ENCODE measurements at regions not wholly inside any gene's neighbourhood (a gene's known extent, or its start where the extent isn't known, plus 50 kb on each side); places are given as distances from the start of the nearest gene placed in this dataset.

DNA sequence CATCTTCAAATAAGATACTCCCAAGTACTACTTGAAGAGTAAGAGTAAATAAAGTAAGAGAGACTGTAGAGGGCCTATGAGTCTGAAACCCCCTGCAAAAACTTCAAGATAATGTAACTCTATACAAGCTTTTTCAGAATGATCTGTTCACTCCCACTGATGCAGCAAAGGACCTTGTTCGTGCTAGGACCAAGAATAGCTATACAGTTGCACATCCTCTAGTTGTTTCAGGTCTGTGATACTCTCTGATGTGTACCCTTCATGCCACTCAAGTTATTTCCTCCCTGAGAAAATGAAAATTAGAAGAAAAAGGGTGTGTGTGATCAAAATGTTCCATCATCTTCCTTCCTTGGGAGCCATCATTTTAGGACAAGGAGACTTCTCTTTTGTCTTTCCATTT is 204.4 kb downstream of the ALX1 start:
- Mint-ChIP-seq H3K27me3 (ENCODE audit: low read depth) (no peaks in the 10 kb centered on the region), H3K9me3 (no peaks in the 10 kb centered on the region), H3K4me3 (no peak overlapping the region), H3K27ac (ENCODE audit: unreplicated experiment) (no peak overlapping the region), H3K36me3 (ENCODE audit: low read depth) (no peaks in the 10 kb centered on the region), H3K4me1 (peaks cover 6% of the 10 kb centered on the region)
- DNase-seq (ENCODE audit: low read depth, low spot score), result no peak
- TF ChIP-seq, protein P1, sequence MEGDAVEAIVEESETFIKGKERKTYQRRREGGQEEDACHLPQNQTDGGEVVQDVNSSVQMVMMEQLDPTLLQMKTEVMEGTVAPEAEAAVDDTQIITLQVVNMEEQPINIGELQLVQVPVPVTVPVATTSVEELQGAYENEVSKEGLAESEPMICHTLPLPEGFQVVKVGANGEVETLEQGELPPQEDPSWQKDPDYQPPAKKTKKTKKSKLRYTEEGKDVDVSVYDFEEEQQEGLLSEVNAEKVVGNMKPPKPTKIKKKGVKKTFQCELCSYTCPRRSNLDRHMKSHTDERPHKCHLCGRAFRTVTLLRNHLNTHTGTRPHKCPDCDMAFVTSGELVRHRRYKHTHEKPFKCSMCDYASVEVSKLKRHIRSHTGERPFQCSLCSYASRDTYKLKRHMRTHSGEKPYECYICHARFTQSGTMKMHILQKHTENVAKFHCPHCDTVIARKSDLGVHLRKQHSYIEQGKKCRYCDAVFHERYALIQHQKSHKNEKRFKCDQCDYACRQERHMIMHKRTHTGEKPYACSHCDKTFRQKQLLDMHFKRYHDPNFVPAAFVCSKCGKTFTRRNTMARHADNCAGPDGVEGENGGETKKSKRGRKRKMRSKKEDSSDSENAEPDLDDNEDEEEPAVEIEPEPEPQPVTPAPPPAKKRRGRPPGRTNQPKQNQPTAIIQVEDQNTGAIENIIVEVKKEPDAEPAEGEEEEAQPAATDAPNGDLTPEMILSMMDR (conservative IDR thresholded peaks at IDR 0.05), result no peak

DNA sequence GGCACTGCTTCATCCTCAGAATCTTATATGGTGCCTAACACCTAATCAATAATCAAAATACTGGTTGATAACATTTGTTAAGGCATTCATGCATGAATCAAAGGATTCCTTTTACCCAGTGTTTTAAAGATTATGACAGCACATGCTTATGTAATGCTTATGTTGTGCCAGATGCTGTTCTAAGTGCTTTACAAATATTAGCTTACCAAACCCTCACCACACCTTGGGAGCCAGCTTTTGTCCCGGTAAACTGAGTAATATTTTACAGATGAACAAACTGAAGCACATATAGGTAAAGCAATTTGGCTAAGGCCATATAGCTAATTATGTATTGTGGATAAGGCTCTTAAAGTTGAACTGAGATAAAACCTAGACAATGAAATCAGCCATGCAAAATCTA is 209.2 kb downstream of the ALX1 start:
- Mint-ChIP-seq H3K27ac (ENCODE audit: unreplicated experiment) (no peak overlapping the region), H3K4me3 (no peak overlapping the region), H3K36me3 (ENCODE audit: low read depth) (peaks cover 3% of the 10 kb centered on the region), H3K9me3 (peaks cover 5% of the 10 kb centered on the region), H3K27me3 (ENCODE audit: low read depth) (no peaks in the 10 kb centered on the region), H3K4me1 (no peaks in the 10 kb centered on the region)
- DNase-seq (ENCODE audit: low read depth, low spot score), result no peak
- TF ChIP-seq, protein P1 (conservative IDR thresholded peaks at IDR 0.05), result no peak

DNA sequence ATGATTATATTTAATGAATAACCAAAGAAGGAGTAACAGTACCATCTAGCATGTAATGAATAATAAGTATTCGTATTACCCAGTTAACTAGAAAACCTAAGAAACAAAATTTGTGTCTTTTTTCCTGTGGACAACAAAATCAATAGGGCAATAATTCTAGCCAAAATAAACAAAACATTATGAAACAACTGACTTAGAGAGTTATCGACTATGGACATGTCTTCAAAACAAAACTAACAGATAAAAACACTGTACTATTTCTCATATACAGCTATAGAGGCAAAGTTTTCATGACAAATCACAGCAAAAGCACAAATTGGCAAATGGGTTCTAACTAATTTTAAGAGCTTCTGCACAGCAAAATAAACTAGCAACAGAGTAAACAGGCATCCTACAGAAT is 224.1 kb downstream of the ALX1 start:
- TF ChIP-seq, protein P1 (conservative IDR thresholded peaks at IDR 0.05), result no peak
- no peaks in the 10 kb centered on the region for H3K4me1 Mint-ChIP-seq
- no peaks in the 10 kb centered on the region for H3K36me3 Mint-ChIP-seq (ENCODE audit: low read depth)
- DNase-seq (ENCODE audit: low read depth, low spot score), result no peak
- no peak overlapping the region for H3K4me3 Mint-ChIP-seq
- H3K27ac Mint-ChIP-seq (ENCODE audit: unreplicated experiment), result no peak overlapping the region
- H3K9me3 Mint-ChIP-seq, result peaks cover 2% of the 10 kb centered on the region
- H3K27me3 Mint-ChIP-seq (ENCODE audit: low read depth), result no peaks in the 10 kb centered on the region

DNA sequence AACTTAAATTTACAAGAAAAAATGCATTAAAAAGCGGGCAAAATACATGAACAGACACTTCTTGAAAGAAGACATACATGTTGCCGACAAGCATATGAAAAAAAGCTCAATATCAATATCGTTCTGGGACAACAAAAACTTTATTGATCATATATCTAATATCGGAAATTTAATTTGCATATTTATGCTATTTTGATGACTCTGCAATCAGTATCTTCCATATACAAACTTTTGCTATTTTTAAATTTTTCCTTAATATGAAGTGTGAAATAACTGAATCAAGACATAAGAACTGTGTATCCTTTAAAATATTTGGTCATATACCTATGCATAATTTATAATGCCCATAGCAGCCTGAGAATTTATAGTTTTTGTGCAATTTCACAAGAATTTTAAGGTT is 224.6 kb downstream of the ALX1 start:
- Mint-ChIP-seq H3K9me3 (peaks cover 2% of the 10 kb centered on the region), H3K36me3 (ENCODE audit: low read depth) (no peaks in the 10 kb centered on the region), H3K4me3 (no peak overlapping the region), H3K4me1 (no peaks in the 10 kb centered on the region), H3K27me3 (ENCODE audit: low read depth) (no peaks in the 10 kb centered on the region), H3K27ac (ENCODE audit: unreplicated experiment) (no peak overlapping the region)
- TF ChIP-seq, protein P1 (conservative IDR thresholded peaks at IDR 0.05), result no peak
- no peak for DNase-seq (ENCODE audit: low read depth, low spot score)

DNA sequence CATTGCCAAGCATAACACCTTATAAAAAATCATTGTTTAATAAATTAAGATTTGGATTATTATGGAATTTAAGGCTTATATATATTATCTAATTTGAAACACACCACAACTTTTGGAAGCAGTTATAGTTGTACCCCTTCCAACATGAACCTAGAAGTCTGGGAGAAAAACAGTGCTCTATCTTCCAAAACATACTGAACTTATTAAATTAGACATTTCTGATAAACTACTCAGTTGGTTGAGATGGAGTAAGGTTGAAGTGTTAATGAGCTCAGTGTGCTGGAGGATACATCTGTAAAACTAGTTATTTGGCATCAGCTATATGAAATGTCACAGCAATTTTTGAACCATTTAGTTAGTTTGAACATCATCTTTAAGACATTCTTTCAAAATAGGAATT is 227.4 kb downstream of the ALX1 start:
- TF ChIP-seq, protein P1 (conservative IDR thresholded peaks at IDR 0.05), result no peak
- no peak for DNase-seq (ENCODE audit: low read depth, low spot score)
- H3K4me3 Mint-ChIP-seq, result no peak overlapping the region

More for the DNA sequence above, 227.4 kb downstream of the ALX1 start:
- Mint-ChIP-seq H3K27ac (ENCODE audit: unreplicated experiment) (no peak overlapping the region), H3K4me1 (no peaks in the 10 kb centered on the region), H3K9me3 (peaks cover 2% of the 10 kb centered on the region), H3K36me3 (ENCODE audit: low read depth) (no peaks in the 10 kb centered on the region), H3K27me3 (ENCODE audit: low read depth) (no peaks in the 10 kb centered on the region)
